Erythroblast (primary cell): ENCODE measurements at regions not wholly inside any gene's neighbourhood (a gene's known extent, or its start where the extent isn't known, plus 50 kb on each side); places are given as distances from the start of the nearest gene placed in this dataset.

Experiments used
- DNase-seq, 2 experiments: peaks; one replicate each; lab custom pipeline; 2025; lab: John Stamatoyannopoulos, UW
- GATA1 ChIP-seq: IDR thresholded peaks from 2 replicates; pipeline ENCODE4 v1.6.1; 2011; ENCODE audit warnings: low read depth, mild to moderate bottlenecking, control low read depth, low read length, moderate library complexity
- POLR2A ChIP-seq: IDR thresholded peaks from 2 replicates; pipeline ENCODE4 v1.6.1; 2011; ENCODE audit warnings: mild to moderate bottlenecking, low read length

- TF ChIP-seq POLR2A (no peak), GATA1 (no peak)
- DNase-seq = no peak
Observed at GRCh38 chr10:28845009-28845682, 167.8 kb downstream of the BAMBI start.

- no peak for TF ChIP-seq POLR2A
- no peak for TF ChIP-seq GATA1
- DNase-seq = no peak
Observed at GRCh38 chr10:28849309-28849708, 172.0 kb downstream of the BAMBI start.

DNA sequence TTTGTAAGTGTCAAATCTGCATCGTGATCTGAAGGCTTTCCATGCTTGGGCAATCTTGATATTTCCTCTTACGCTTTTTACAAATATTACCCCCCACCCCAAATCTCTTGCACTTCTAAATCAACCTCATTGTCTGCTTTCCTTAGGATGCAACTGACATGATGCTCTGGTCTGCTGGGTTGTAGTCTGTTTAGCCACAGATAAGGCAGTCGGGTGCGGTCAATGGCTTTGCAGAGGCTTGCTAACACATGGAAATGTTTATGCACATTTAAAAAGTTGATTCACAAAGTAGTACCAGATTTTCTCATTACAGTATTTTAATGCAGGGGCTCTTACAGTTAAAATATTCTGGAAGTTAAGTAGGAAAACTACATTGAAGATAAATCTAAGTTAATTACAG is 172.5 kb downstream of the BAMBI start:
- TF ChIP-seq GATA1 = no peak
- DNase-seq = peak in 1 of 2 experiments; percentile 2

DNA sequence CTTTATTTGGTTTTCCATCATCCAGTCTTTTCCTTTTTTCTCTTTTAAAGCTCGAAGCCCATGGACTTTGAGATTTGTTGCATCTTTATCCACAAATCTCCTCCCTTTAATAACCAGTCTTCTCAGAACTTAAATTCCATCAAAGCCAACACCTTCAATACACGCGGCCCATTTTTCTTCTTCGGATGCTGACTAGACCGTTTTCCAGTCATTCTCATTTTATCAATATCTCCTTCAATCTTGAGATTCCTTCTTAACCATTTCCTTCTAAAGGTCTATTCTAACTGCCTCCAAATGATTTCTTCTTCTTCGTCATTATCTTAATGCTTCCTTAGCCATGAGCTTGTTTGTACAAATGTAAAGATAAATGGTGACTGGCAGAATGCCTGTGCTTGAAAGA is 173.5 kb downstream of the BAMBI start:
- TF ChIP-seq GATA1 (no peak), POLR2A (no peak)
- no peak for DNase-seq

GRCh38 chr10:28853195-28853594 is 175.9 kb downstream of the BAMBI start:
- DNase-seq = no peak
- no peak for TF ChIP-seq GATA1
- no peak for TF ChIP-seq POLR2A

DNA sequence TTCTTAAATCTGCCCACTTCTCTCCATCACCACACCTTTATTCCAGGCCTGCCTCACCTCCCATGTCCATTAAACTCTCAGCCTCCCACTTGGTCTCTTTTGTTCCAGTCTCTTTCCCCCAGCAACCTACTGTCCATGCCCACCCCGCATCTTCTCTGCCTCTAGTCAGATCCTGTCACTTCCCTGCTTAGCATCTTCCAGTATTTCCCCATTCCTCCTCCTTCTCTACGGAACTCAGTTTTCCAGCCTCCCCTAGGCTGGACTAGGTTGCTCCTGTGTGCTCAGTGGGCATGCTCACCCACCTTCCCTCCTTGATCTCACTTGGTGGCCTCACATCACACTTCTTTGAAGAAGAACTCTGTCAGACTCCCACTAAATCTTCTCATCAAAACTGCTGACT is 179.8 kb downstream of the BAMBI start:
- TF ChIP-seq POLR2A (no peak), GATA1 (no peak)
- DNase-seq = no peak

- DNase-seq = no peak
- no peak for TF ChIP-seq GATA1
- no peak for TF ChIP-seq POLR2A
Observed at GRCh38 chr10:28858646-28859045, 181.3 kb downstream of the BAMBI start.

DNA sequence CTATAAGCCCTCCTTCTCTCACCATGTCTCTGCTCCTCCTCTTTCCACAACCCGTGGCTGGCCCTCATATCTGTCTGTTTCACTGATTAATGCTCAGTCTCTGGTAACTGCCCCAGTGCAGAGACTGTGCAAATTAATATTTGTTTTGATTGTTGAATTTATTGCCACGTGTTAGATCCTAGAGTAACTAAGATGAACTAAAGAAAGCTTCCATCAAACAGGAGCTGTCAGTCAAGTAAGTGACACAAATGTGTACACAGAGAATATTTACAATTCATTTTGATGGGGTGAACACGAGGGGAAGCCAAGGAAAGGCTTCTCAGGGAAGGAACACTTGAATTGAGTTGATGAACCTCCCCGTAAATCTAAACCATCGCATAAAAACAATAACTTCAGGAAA is 182.5 kb downstream of the BAMBI start:
- no peak for DNase-seq
- TF ChIP-seq POLR2A (no peak), GATA1 (no peak)

GRCh38 chr10:28862219-28862618 is 184.9 kb downstream of the BAMBI start:
- no peak for DNase-seq
- TF ChIP-seq GATA1 = no peak
- TF ChIP-seq POLR2A = no peak

- no peak for DNase-seq
Observed at GRCh38 chr10:28869606-28870201, 192.4 kb downstream of the BAMBI start.

DNA sequence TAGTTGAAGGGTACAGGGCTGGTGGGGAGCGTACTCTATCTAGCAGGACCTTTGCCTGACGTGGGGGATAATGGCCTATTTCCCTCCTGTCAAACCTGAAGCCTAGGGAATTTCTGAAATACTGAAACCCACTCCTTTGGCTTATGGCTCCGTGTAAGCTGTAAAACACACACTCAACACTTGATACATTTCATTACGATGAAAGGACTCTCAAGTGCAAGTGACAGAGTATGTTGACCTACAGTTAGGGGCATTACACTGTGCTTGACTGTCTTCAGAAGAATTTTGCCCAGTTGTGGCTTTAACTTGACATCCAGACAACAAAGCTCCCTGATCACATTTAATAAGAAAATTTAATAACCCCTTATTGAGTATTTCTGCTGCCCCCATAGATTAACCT is 194.3 kb downstream of the BAMBI start:
- no peak for DNase-seq
- TF ChIP-seq GATA1 = no peak
- no peak for TF ChIP-seq POLR2A

More at GRCh38 chr10:28869606-28870201, 192.4 kb downstream of the BAMBI start:
- TF ChIP-seq GATA1 (no peak), POLR2A (no peak)

- TF ChIP-seq GATA1 (no peak), POLR2A (no peak)
- DNase-seq = no peak
Observed at GRCh38 chr10:28872587-28873165, 195.4 kb downstream of the BAMBI start.

DNA sequence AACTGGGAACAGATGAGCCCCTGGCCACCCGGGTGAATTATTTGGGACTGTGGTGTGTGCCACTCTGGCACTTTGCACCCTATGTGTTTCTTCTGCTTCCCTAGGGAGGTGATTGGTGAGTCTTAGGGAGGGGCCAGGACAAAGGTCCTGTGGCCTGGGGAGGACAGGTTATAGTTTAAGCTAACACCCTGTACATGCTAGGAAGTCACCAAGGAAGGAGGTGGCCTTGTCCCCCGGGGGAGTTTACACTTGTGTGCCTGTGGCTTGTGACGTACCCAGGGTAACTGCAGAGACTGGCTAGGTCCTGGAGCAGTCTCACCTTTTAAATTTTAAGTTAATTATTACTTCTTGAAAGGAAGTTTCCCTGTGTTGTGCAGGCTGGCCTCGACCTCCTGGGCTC is 196.2 kb downstream of the BAMBI start:
- TF ChIP-seq GATA1 = no peak
- TF ChIP-seq POLR2A = no peak
- no peak for DNase-seq

DNA sequence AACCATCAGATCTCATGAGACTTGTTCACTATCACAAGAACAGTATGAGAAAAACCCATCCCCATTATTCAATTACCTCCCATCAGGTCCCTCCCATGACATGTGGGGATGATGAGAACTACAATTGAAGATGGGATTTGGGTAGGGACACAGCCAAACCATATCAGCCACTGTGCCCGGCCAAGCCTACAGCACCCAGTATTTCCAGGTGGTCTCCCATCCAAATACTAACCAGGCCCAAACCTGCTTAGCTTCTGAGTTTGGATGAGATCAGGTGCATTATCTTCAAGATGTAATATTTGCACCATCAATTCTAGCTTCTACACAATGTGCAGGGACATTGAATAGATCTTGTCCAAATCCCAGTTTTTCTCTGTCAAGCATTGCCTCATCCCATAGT is 196.9 kb downstream of the BAMBI start:
- TF ChIP-seq POLR2A = no peak
- TF ChIP-seq GATA1 = no peak
- no peak for DNase-seq

DNA sequence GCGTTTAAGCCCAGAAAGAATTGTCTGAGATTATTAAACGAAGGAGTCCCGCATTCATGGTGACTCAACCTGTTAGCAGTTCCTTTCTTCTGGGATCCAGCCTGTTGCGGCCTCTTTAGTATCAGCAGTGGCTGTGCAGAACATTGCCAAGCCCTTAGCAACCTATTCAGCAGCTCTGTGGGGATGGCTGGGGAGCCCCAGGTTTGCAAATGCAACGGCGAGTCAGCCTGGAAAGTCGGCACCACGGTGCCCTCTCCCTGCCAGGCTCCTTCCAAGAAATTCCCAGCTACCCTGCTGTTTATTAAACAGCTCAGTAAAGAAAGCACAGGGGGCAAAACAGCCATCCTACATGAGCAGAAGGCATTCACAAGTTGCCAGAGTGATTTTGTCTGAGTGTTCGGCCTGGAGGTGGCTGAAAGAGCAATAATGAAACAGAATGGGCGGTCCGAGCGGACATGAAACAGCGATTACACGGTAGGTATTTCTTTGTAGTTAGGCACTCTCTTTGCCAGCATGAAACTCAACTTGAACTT is 198.3 kb downstream of the BAMBI start:
- no peak for DNase-seq
- TF ChIP-seq POLR2A (no peak), GATA1 (no peak)
